GM21515 (cell line): ENCODE measurements at regions not wholly inside any gene's neighbourhood (a gene's known extent, or its start where the extent isn't known, plus 50 kb on each side); places are given as distances from the start of the nearest gene placed in this dataset.

Experiments used
- ATAC-seq: cut with Tn5 transposase; IDR thresholded peaks from one replicate; pipeline ENCODE4 v1.9.1; 2021; ENCODE audit not compliant: unreplicated experiment

GRCh38 chr1:195141294-195141693 lies 1466.9 kb downstream of the KCNT2 start:
- ATAC-seq: no peak

DNA sequence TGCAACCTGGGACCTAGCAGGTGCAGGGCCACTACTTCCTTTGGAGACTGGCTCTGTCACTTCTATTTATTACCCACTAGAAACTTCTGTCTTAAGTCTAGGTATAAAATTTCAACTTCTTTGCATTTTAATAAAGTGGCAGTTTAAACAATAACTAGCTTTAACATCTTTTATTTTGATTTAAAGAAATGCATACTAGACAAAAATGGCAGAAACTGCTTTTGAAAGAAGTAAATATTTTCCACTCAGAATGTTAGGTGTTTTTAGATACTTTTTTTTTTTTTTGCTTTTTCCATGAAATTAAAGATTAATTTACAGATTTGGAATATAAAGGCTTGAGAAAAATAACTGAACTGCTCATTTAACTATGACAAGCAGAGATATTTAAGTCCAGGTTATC lies 1477.6 kb downstream of the KCNT2 start:
- no peak for ATAC-seq

DNA sequence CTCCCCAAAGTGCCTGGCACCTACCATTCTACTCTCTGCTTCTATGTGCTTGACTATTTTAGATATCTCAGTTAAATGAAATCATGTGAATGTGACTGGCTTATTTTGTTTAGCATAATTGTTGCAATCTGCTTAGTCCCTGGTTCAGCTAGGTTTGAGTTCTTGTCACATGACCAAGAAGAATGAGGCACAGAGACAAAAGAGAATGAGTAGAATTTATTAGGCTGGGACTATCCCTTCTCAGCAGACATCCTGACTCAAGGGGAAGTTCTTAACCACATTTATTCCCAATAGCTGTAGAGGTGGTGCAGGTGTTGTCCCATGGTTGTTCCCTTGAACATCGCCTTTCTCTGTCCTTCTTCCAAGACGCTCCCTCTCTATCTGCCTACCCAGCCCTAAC lies 1485.7 kb downstream of the KCNT2 start:
- ATAC-seq: no peak

DNA sequence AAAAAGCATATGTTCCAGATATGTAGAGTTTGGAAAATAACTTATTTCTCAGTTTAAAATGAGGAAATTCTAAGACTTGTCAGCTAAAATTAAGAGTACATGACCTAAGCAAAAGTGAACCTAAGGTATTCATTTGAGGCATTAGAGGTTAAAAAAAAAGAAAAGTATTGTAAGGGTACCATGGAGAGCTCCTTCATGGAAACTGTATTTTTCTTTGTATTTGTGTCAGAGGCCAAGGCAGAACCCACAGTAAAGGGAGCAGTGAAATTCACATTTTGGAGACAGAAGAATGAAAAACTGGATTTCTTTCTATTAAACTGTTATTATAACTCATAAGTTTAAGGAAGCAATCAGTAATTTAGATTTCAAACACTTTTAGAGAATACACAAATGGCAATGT lies 1494.8 kb downstream of the KCNT2 start:
- ATAC-seq: no peak

- ATAC-seq: no peak
Measured at GRCh38 chr1:195105773-195106172, 1502.5 kb downstream of the KCNT2 start.

DNA sequence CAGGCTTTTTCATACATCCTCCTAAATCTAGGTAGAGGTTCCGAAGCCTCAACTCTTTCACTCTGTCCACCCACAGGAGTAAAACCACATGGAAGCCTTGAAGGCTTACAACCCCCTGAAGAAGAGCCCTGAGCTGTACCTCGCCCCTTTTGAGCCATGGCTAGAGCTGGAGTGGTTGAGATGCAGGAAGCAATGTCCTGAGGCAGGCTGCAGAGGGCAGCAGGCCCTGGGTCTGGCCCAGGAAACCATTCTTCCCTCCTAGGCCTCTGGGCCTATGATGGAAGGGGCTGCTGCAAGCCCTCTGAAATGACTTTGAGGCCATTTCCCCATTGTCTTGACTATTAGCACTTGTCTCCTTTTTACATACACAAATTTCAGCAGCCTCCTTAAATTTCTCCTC lies 1503.0 kb downstream of the KCNT2 start:
- no peak for ATAC-seq

DNA sequence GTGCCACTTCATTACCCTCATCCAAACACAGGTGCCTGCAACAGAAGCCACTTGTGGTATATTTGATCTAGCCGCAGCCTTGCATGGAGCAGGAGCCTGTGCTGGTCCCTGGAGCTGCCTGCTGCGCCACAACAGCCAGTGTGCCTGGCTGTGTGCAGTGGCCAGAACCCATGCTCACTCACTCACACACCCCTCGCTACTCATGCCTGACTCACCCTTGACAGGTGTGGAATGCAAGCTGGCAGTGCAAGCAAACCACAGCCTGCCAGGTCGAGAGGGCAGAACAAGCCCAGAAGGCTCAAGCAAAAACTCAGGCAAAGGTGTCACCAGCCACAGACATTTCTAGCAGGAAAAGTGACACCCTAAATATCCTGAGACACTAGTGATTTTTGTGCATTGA lies 1510.9 kb downstream of the KCNT2 start:
- ATAC-seq: no peak

GRCh38 chr1:195096051-195096521 lies 1512.2 kb downstream of the KCNT2 start:
- no peak for ATAC-seq

DNA sequence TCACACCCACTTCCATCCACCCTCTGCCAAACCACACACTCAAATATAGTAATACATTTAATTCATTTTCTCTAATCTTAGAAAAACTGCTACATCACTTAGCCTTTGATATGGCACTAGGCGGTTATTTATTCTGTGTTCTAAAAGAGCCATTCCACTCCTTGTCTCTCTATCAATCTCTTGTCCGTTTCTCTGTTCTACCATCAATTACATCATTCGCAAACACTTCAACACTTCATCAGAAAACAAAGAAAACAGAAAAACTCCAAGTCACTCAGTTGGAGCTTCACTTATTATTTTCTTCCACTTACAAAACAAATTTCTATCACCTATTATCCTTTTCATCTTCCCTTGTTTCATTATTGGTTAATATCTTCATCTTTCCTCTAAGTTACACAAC lies 1523.0 kb downstream of the KCNT2 start:
- no peak for ATAC-seq

DNA sequence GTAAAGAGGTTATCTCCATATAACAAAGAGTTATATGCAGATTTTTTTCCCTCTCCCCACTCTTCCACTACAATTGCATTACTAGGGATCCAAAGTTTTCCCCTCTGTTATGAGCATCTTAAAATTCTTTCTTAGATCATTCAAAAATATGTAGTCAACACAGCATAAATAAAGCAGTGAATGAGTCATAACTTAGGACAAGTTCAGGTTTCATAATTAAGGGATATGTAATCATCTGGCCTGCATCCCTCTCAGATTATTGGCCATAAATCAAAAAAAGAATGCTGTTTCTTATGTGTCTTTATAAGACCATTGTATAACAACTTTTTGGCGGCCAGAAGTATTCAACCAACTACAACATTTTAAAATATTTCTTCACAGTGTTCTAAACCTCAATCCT lies 1526.1 kb downstream of the KCNT2 start:
- no peak for ATAC-seq

DNA sequence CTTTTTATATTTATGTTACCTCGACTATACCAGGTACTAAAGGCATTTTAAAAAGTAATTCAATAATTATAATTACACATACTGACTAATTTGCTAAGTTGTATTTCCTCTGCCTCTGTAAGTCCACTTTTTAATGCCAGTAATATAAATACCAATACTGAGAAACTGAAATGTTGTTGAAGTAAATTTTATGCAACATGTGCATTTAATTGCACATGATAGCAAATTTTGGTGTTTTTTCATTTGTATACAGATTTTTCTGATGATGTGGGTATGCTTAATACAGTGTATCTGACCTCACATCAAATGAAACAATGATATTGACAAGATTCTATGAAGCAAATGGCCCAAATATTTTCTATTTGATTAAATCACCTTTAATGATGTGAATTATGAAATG lies 1531.6 kb downstream of the KCNT2 start:
- no peak for ATAC-seq

DNA sequence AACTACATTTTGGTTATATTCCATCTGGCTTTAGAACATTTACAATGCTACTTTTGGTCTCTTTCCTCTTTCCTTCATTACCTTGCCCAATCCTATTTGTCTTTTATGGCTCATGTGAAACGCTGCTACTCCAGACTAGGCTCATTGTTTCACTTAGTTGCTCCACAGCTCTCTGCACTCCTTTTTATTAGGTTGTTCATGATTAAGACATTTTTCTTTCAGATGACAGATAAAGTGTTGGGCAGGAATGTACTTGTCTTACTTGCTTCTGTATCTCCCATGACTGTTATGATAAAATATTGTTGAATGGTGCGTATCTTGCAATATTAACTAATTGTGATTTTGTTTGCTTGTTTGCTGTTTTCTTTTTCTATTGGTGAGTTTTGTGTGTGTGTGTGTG lies 1532.3 kb downstream of the KCNT2 start:
- no peak for ATAC-seq

GRCh38 chr1:195071461-195071860 lies 1536.8 kb downstream of the KCNT2 start:
- ATAC-seq: no peak

DNA sequence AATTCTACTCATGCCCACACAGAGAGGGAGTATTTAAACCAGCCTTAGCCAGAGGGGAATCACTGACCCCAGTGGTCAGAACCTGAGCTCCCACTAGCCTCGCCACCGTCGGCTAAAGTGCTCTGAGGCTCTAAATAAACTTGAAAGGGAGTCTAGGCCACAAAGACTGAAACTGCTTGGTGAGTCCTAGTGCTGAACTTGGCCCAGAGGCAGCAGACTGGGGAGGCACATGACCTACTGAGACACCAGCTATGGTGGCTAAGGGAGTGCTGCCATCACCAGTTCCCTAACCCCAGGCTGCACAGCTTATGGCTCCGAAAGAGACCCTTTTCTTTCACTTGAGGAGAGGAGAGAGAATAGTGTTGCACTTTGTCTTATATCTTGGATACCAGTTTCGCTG lies 1542.8 kb downstream of the KCNT2 start:
- no peak for ATAC-seq

- no peak for ATAC-seq
Measured at GRCh38 chr1:195064358-195064757, 1543.9 kb downstream of the KCNT2 start.

- ATAC-seq: no peak
Measured at GRCh38 chr1:195054217-195054687, 1554.0 kb downstream of the KCNT2 start.

DNA sequence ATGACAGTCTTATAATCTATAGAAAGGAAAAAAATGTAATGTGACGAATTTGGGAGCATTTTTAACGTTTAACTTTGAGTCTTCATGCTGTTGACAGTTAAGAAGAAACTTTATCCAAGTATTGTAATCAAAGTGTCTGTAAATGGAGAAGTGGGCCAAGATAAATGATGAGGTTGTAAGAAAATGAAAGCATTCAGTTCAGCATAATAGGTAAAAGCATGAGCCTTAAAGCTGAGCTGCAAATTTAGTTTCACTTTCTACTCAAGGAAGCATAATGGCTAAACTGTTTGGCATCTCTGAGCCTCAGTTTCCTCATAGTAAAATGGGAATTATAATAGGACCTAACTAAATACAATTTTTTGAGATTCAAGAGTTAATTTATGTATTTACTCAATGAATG lies 1554.8 kb downstream of the KCNT2 start:
- no peak for ATAC-seq

GRCh38 chr1:195047772-195048171 lies 1560.5 kb downstream of the KCNT2 start:
- no peak for ATAC-seq

DNA sequence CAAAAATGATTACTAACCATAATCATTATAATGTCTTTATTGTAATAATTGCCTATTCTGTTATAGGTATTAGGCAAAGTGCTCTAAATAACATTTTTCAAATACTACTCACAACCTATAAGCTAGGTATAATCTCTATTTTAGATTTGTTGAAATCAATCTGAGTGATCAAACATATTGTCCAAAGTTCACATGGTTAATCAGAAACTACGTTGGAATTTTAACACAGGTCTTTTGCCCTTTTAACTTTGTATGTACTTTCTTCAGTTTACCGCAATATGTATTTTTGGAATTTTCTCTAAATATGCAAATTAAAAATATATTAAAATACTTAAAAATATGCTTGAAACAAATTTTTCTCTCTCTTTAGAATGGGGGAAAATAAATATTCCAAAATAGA lies 1563.2 kb downstream of the KCNT2 start:
- no peak for ATAC-seq

GRCh38 chr1:195030793-195031192 lies 1577.4 kb downstream of the KCNT2 start:
- ATAC-seq: no peak

- no peak for ATAC-seq
Measured at GRCh38 chr1:195026792-195027191, 1581.4 kb downstream of the KCNT2 start.

- no peak for ATAC-seq
Measured at GRCh38 chr1:195019385-195019784, 1588.9 kb downstream of the KCNT2 start.

DNA sequence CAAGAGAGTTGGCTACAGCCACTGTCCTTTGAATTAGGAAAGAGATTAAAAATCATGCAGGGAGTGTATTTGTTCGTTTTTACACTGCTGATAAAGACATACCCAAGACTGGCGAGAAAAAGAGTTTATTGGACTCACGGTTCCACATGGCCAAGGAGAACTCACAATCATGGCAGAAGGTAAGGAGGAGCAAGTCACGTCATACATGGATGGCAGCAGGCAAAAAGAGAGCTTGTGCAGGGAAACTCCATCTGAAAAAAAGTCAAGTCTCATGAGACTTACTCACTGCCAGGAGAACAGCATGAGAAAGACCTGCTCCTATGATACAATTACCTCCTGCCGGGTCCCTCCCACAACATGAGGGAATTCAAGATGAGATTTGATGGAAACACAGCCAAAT lies 1595.2 kb downstream of the KCNT2 start:
- ATAC-seq: no peak

- no peak for ATAC-seq
Measured at GRCh38 chr1:195005338-195005737, 1602.9 kb downstream of the KCNT2 start.
